GM10248 (cell line): ENCODE measurements at regions not wholly inside any gene's neighbourhood (a gene's known extent, or its start where the extent isn't known, plus 50 kb on each side); places are given as distances from the start of the nearest gene placed in this dataset.
"Not testable (repeated sequence)": the region's sequence is repeated elsewhere in the genome, so short reads cannot be mapped to it uniquely, and the experiment has no call there.

Experiments
- CTCF ChIA-PET: fragments of 300-600 bp; sonication (Branson Sonifier 250); formaldehyde crosslinking; extraction: SDS; loops from one replicate; lab custom pipeline; 2021; ENCODE audit warnings: antibody characterized with exemption; lab: Yijun Ruan, JAX
- POLR2A ChIA-PET: fragments of 350-650 bp; sonication (Branson Sonifier 250); formaldehyde crosslinking; extraction: SDS; loops from one replicate; lab custom pipeline; 2020; ENCODE audit warnings: antibody characterized with exemption; lab: Yijun Ruan, JAX
- DNase-seq: peaks from one replicate; pipeline ENCODE4 v3.0.0; 2012; ENCODE audit errors: extremely low spot score
- CTCF ChIP-seq: IDR thresholded peaks from 2 replicates; pipeline ENCODE4 v1.5.1; 2012; ENCODE audit warnings: mild to moderate bottlenecking, low read depth; ENCODE audit errors: extremely low read depth, missing control alignments, control extremely low read depth

- DNase-seq, CTCF ChIA-PET, POLR2A ChIA-PET: not testable (repeated sequence)
Observed at GRCh38 chr7:9919-10318, 182.5 kb upstream of the FAM20C start.

GRCh38 chr7:32565-33280 is 159.6 kb upstream of the FAM20C start:
- POLR2A ChIA-PET, CTCF ChIA-PET, DNase-seq: not testable (repeated sequence)

GRCh38 chr7:35121-35541 is 157.2 kb upstream of the FAM20C start:
- POLR2A ChIA-PET, CTCF ChIA-PET, DNase-seq: not testable (repeated sequence)

- CTCF ChIA-PET, POLR2A ChIA-PET, DNase-seq: not testable (repeated sequence)
Observed at GRCh38 chr7:36539-36938, 155.8 kb upstream of the FAM20C start.

GRCh38 chr7:37656-38055 is 154.7 kb upstream of the FAM20C start:
- POLR2A ChIA-PET, DNase-seq, CTCF ChIA-PET: not testable (repeated sequence)

GRCh38 chr7:38444-38843 is 153.9 kb upstream of the FAM20C start:
- DNase-seq, POLR2A ChIA-PET, CTCF ChIA-PET: not testable (repeated sequence)

GRCh38 chr7:39984-40740 is 152.2 kb upstream of the FAM20C start:
- CTCF ChIA-PET, DNase-seq, POLR2A ChIA-PET: not testable (repeated sequence)

- no peak for TF ChIP-seq CTCF
- ChIA-PET CTCF (no interaction called here), POLR2A (no interaction called here)
- no peak for DNase-seq
Observed at GRCh38 chr7:40799-41750, 151.3 kb upstream of the FAM20C start.

- ChIA-PET CTCF (no interaction called here), POLR2A (no interaction called here)
- no peak for TF ChIP-seq CTCF
- DNase-seq: no peak
Observed at GRCh38 chr7:41917-42565, 150.3 kb upstream of the FAM20C start.
